ENCODE measurements at regions not wholly inside any gene's neighbourhood (a gene's known extent, or its start where the extent isn't known, plus 50 kb on each side); places are given as distances from the start of the nearest gene placed in this dataset.
"Not testable (repeated sequence)": the region's sequence is repeated elsewhere in the genome, so short reads cannot be mapped to it uniquely, and the experiment has no call there.

- TF ChIP-seq L3MBTL2 (conservative IDR thresholded peaks at IDR 0.05) (no peak), CTBP1 (IDR thresholded peaks at IDR 0.05; ENCODE audit: borderline replicate concordance) (no peak), ELF4 (IDR thresholded peaks at IDR 0.05) (no peak), TARDBP (IDR thresholded peaks at IDR 0.05) (no peak), FOXK2 (IDR thresholded peaks at IDR 0.05) (no peak), ZNF384 (IDR thresholded peaks at IDR 0.05) (no peak), NFRKB (IDR thresholded peaks at IDR 0.05) (no peak), HDGF (IDR thresholded peaks at IDR 0.05; ENCODE audit: borderline replicate concordance) (no peak), FOXM1 (IDR thresholded peaks at IDR 0.05; ENCODE audit: borderline replicate concordance) (no peak), FOXA1 (IDR thresholded peaks at IDR 0.05) (no peak), LEF1 (IDR thresholded peaks at IDR 0.05; ENCODE audit: borderline replicate concordance) (no peak), SUZ12 (IDR thresholded peaks at IDR 0.05) (no peak), BHLHE40 (IDR thresholded peaks at IDR 0.05; ENCODE audit: borderline replicate concordance) (no peak), ARNT (IDR thresholded peaks at IDR 0.05) (no peak), SP1 (IDR thresholded peaks at IDR 0.05) (no peak)
- TF ChIP-seq, protein P1, sequence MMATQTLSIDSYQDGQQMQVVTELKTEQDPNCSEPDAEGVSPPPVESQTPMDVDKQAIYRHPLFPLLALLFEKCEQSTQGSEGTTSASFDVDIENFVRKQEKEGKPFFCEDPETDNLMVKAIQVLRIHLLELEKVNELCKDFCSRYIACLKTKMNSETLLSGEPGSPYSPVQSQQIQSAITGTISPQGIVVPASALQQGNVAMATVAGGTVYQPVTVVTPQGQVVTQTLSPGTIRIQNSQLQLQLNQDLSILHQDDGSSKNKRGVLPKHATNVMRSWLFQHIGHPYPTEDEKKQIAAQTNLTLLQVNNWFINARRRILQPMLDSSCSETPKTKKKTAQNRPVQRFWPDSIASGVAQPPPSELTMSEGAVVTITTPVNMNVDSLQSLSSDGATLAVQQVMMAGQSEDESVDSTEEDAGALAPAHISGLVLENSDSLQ (IDR thresholded peaks at IDR 0.05) = no peak
- CTCF ChIA-PET = interaction anchor here (0.7 kb wide), 1 partner anchor 378 kb away, joined by 3 read pairs; no protein-coding TSS in a partner anchor
- DNase-seq (ENCODE audit: extremely low spot score) = no peak
- POLR2A ChIA-PET = no interaction called here
Measured at GRCh38 chr1:30081379-30082102, 641.8 kb downstream of the MATN1 start.

DNA sequence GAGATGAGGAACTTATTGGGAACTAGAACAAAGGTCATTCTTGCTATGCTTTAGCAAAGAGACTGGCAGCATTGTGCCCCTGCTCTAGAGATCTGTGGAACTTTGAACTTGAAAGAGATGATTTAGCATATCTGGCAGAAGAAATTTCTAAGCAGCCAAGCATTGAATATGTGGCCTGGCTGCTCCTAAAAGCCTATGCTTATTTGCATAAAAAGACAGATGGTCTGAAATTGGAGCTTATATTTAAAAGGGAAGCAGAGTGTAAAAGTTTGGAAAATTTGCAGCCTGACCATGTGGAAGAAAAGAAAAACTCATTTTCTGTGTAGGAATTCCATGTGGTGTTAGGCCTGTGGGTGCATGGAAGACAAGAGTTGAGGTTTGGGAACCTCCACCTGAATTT lies 647.5 kb downstream of the MATN1 start:
- POLR2A ChIA-PET; DNase-seq (ENCODE audit: extremely low spot score); CTCF ChIA-PET: not testable (repeated sequence)

GRCh38 chr1:30068787-30069472 lies 654.5 kb downstream of the MATN1 start:
- ChIA-PET POLR2A (no interaction called here), CTCF (no interaction called here)
- DNase-seq (ENCODE audit: extremely low spot score) = no peak
- TF ChIP-seq FOXM1 (IDR thresholded peaks at IDR 0.05; ENCODE audit: borderline replicate concordance) (no peak), SUZ12 (IDR thresholded peaks at IDR 0.05) (no peak), FOXA1 (IDR thresholded peaks at IDR 0.05) (no peak), CTBP1 (IDR thresholded peaks at IDR 0.05; ENCODE audit: borderline replicate concordance) (no peak), NFRKB (IDR thresholded peaks at IDR 0.05) (no peak), ELF4 (IDR thresholded peaks at IDR 0.05) (no peak), ARNT (IDR thresholded peaks at IDR 0.05) (no peak), TARDBP (IDR thresholded peaks at IDR 0.05) (no peak), LEF1 (IDR thresholded peaks at IDR 0.05; ENCODE audit: borderline replicate concordance) (no peak)

DNA sequence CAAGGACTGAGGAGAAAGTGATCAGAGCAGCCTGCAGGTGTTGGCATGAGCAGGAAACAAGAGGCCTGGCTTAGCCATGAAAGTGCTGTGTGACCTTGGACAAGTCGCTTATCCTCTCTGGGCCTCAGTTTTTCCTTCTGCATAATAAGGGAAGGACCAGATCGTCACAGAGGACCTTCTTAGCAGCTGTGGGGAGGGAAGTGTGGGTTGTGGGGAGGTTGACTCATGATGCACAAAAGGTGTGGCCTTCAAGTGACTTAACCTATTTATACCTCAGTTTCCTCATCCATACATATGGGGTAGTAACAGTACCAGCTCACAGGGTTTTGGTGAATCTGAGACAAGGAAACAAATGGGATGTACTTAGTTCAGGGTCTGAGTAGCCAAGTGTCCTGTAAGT lies 658.8 kb downstream of the MATN1 start:
- ChIA-PET POLR2A (no interaction called here), CTCF (no interaction called here)
- TF ChIP-seq LEF1 (IDR thresholded peaks at IDR 0.05; ENCODE audit: borderline replicate concordance) (no peak), CTBP1 (IDR thresholded peaks at IDR 0.05; ENCODE audit: borderline replicate concordance) (no peak), FOXA1 (IDR thresholded peaks at IDR 0.05) (no peak)
- no peak for DNase-seq (ENCODE audit: extremely low spot score)

- ChIA-PET CTCF (interaction anchor here (0.6 to 0.9 kb wide), 2 partner anchors 9 to 661 kb away, joined by 3 read pairs; no protein-coding TSS in a partner anchor), POLR2A (no interaction called here)
- no peak for DNase-seq (ENCODE audit: extremely low spot score)
- TF ChIP-seq CTBP1 (IDR thresholded peaks at IDR 0.05; ENCODE audit: borderline replicate concordance) (no peak), ELF4 (IDR thresholded peaks at IDR 0.05) (no peak), FOXK2 (IDR thresholded peaks at IDR 0.05) (no peak), L3MBTL2 (conservative IDR thresholded peaks at IDR 0.05) (no peak), FOXM1 (IDR thresholded peaks at IDR 0.05; ENCODE audit: borderline replicate concordance) (no peak), ARNT (IDR thresholded peaks at IDR 0.05) (no peak)
- TF ChIP-seq, protein P1 (IDR thresholded peaks at IDR 0.05) = no peak
Measured at GRCh38 chr1:30063621-30064280, 659.6 kb downstream of the MATN1 start.

DNA sequence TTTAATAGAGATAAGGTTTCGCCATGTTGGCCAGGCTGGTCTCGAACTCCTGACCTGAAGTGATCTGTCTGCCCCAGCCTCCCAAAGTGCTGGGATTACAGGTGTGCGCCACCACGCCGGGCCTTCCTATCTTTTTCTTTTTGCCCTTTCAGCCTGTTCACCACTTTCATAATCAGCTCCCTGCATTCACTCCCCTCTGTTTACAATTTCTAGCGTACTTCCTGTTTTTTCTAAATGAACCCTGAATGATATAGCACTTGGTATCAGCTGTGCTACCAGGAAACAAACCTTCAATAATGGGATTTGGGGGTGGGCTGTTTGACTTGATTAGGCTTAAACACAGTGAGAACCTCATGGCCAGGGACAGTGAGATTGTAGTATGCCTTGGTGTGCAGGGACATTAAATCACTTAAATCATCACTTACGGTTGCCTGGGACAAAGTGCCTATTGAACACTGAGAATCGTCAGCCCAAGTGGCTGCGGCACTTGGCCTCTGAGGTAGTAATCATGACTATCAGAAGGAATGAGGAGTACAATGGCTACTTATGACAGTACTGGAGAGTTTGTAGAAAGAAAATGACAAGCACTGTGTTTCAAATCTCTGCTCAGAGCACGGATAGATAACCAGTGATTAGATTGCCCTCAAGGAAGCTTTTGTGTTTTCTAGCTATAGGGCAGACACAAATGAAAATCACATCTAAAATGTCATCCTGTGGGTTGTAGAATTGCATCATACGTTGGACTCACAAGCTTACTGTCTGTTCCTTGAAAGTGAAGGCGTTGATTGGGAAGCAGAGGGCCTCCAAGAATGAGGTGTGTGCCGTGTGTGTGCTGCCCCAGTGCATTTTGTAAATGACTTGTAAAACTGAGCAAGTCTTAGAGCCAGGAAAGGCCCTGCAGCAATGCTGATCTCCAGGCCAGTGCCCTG lies 661.8 kb downstream of the MATN1 start:
- POLR2A ChIA-PET = no interaction called here
- TF ChIP-seq ARNT (IDR thresholded peaks at IDR 0.05) (no peak), HDGF (IDR thresholded peaks at IDR 0.05; ENCODE audit: borderline replicate concordance) (no peak)
- no peak for DNase-seq (ENCODE audit: extremely low spot score)
- CTCF ChIA-PET = interaction anchor here (0.7 kb wide), 1 partner anchor 646 kb away, joined by 4 read pairs; no protein-coding TSS in a partner anchor
